Right renal cortex interstitium (tissue), 3 donors: ENCODE measurements at regions not wholly inside any gene's neighbourhood (a gene's known extent, or its start where the extent isn't known, plus 50 kb on each side); places are given as distances from the start of the nearest gene placed in this dataset.
"Not testable (repeated sequence)": the region's sequence is repeated elsewhere in the genome, so short reads cannot be mapped to it uniquely, and the experiment has no call there.

Experiments
- DNase-seq, 3 donors: peaks; one replicate each; pipeline ENCODE4 v3.0.0-alpha.2; 2013; ENCODE audit warnings: low read depth in 3 of 3, low spot score in 2 of 3

GRCh38 chr20:4322499-4322898, 73.4 kb upstream of the ADRA1D start:
- no peak for DNase-seq

GRCh38 chr20:4320291-4320690, 71.2 kb upstream of the ADRA1D start:
- DNase-seq: no peak

DNA sequence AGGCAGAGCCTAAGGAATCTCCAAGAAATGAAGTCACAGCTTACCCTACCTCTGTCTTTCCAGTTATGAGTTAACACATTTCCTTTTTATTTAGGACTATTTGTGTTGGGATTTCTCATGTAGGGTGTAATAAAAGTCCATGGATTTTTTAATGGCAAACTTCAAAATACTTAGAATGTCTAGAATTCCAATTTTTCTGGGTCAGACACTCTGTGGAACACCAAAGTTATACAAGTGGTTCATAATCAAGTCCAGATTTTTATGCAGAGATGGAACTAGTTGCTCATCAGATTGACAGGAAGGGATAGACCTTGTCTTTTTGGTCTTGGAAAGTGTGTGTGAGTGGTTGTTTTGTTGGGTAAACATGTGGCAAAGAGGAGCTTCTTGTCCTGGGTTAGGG, 69.8 kb upstream of the ADRA1D start:
- no peak for DNase-seq

GRCh38 chr20:4310616-4311015, 61.5 kb upstream of the ADRA1D start:
- DNase-seq: not testable (repeated sequence)

DNA sequence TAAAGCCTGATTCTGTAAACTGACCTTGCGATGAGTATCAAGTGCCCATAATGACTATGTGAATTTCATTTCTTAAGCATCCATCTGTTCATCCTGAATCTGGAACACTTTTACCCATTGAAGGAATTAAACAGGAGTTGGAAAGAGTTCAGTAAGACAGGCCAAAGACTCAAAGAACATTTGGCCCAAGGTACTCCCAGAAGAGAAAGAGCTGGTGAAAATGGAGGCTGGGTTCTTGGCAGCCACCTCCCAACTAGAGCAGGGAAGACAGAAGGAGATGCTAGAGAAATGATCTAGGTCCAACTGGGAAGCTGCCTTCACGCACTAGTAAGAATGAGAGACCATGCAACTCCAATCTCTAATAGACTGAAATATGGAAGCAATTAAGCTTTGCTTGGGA, 57.1 kb upstream of the ADRA1D start:
- no peak for DNase-seq

DNA sequence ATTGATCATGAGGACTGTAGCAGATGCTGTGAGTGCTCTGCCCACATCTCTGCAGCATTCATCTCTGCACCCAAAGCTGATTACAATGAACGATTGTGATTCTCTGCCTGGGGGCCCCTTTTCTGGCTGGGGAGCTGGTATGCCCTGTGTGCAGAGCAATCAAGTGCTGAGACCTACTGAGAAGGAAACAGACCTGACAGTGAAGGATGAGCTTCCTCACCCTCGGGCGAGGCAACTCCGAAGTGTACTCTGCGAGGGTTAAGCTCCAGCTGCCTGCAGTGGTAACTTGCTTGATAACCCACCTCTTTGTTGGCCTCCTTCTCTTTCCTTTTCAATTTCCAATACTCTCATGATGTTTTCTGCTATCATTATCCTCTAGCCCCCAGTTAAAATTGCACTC, 56.0 kb upstream of the ADRA1D start:
- DNase-seq: no peak

DNA sequence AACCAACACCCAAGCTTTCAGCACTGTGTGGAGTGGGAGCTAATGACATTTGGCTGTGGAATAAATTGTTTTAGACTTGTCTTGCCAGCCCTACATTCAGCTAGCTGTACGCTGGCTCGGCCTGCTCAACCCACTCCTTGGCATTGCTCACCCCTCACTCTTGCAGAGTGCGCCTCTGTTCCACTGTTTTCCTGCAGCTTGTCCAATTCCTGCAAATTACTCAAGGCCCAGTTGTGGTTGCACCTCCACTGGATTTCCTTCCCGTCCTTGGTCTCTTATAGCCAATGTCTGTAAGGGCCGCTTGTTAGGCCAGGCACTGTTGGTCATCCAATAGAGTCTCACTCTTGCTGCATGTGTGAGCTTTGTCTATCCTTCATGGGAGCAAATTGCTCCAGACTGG, 55.5 kb upstream of the ADRA1D start:
- no peak for DNase-seq

GRCh38 chr20:4303136-4303535, 54.0 kb upstream of the ADRA1D start:
- no peak for DNase-seq

GRCh38 chr20:4300921-4301320, 51.8 kb upstream of the ADRA1D start:
- no peak for DNase-seq

DNA sequence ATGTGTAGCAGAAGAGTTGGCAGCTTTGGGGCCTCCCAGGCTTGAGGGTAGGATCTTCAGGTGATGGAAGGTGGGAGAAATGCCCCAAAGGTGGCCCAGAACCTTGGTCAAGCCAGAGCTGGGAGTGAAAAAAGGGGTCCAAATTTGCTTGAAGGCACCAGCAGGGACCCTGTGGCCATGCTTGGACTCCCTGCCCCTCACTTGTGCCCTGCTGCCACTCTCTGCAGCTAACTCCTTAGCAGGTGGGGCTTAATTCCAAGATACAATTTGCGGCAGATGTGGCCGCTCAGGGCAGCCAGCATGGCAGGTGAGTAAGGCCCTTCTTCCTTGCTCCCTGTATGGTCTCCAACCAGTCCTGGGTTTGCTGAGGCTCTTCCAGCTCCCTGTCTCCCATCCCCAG, 51.3 kb upstream of the ADRA1D start:
- DNase-seq: no peak

- DNase-seq: no peak
Observed at GRCh38 chr20:4299773-4300172, 50.7 kb upstream of the ADRA1D start.

- no peak for DNase-seq
Observed at GRCh38 chr20:4299216-4299615, 50.1 kb upstream of the ADRA1D start.
